Cardiac fibroblast (primary cell): ENCODE measurements at regions not wholly inside any gene's neighbourhood (a gene's known extent, or its start where the extent isn't known, plus 50 kb on each side); places are given as distances from the start of the nearest gene placed in this dataset.

Experiments
- DNase-seq, 2 donors: peaks; one replicate each; pipeline versions ENCODE4 v3.0.0 to v3.0.0-alpha.2; 2010; ENCODE audit warnings: low read depth in 2 of 2
- H3K4me3 ChIP-seq, 2 donors: replicated peaks in 1 of 2; 1 replicate in 1 of 2; 2 replicates in 1 of 2; pipeline ENCODE4 v1.5.1; 2011; ENCODE audit warnings: low read depth in 2 of 2, low read length in 2 of 2, mild to moderate bottlenecking in 2 of 2, moderate library complexity in 1 of 2
- TF ChIP-seq, protein P1 (sequence below): IDR thresholded peaks from one replicate; pipeline ENCODE4 v1.5.1; 2011; ENCODE audit warnings: low read depth, mild to moderate bottlenecking, low read length, inconsistent platforms

DNA sequence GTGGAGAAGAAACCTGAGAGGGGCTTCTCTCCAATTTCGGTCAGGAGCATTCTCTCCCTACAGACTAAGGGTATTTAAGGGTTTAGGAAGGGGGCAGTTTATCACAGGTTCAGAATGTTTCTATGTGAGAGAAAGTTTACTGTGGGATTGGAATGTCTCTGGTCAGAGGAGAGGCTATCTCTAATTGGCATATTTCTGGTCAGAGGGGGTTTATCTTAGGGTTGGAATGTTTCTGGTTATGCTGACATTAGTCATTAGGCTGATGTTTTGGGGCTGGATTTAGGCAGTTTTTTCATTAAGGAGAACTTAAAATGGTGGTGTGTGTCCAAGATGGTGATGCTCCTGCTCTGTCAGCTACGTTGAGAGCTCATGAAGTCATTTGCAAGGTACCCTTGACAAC lies 758.0 kb downstream of the TYW1 start:
- peak in 1 of 2 donors; percentile 81 for DNase-seq
- TF ChIP-seq, protein P1, sequence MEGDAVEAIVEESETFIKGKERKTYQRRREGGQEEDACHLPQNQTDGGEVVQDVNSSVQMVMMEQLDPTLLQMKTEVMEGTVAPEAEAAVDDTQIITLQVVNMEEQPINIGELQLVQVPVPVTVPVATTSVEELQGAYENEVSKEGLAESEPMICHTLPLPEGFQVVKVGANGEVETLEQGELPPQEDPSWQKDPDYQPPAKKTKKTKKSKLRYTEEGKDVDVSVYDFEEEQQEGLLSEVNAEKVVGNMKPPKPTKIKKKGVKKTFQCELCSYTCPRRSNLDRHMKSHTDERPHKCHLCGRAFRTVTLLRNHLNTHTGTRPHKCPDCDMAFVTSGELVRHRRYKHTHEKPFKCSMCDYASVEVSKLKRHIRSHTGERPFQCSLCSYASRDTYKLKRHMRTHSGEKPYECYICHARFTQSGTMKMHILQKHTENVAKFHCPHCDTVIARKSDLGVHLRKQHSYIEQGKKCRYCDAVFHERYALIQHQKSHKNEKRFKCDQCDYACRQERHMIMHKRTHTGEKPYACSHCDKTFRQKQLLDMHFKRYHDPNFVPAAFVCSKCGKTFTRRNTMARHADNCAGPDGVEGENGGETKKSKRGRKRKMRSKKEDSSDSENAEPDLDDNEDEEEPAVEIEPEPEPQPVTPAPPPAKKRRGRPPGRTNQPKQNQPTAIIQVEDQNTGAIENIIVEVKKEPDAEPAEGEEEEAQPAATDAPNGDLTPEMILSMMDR, result no peak
- H3K4me3 ChIP-seq, result no peak overlapping the region

DNA sequence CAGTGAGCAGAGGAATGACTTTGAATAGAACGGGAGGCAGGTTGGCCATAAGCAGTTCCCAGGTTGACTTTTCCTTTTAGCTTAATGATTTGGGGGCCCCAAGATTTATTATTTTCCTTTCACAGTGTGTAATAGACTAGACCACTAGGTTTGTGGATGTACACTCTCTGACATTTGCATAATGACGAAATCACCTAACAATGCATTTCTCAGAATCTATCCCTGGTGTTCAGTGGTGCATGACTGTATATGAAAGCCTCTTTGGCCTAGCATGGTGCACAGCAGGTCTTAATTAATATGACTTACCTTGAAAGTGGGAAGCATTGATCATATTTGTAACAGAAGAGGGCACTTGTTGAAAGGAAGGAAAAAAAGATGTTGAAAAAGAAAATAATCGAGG lies 761.9 kb downstream of the TYW1 start:
- DNase-seq, result no peak
- TF ChIP-seq, protein P1, result no peak

DNA sequence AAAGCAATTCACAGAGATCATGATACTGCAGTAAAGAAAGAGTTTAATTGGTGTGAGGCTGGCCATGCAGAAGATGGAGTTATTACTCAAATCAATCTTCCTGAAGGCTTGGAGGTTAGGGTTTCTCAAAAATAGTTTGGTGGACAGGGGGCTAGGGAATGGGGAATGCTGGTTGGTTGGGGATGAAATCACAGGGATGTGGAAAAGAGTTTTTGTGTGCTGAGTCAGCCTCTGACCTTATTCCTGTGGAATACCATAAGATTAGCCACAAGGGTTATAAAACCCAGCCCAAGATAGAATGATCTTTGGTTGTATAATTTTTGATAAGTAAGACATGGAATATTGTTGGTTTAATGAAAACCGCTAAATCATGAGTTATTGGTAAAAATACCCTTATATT lies 764.3 kb downstream of the TYW1 start:
- DNase-seq, result no peak
- H3K4me3 ChIP-seq, result no peak overlapping the region
- TF ChIP-seq, protein P1, result no peak

More for the DNA sequence above, 761.9 kb downstream of the TYW1 start:
- H3K4me3 ChIP-seq, result no peak overlapping the region

DNA sequence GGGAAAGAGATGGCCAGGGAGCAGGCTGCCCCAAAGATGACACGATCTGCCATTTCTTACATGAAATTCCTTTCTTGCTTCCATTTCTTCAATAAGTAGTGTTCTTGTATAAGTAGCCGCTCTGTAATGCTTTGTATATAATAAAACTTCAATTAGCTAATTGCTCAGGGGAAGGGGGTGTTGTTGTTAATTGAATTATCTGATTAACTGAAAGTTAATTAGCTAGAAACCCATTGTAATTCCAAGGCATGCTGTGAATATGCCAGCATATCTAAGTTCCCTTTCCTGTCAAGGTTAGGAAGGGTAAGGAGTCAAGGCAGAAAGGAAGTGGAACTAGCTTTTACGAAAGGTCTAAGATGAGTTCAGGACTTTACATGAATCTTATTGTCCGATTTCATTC lies 765.9 kb downstream of the TYW1 start:
- TF ChIP-seq, protein P1, result no peak
- H3K4me3 ChIP-seq, result no peak overlapping the region
- DNase-seq, result no peak

GRCh38 chr7:67764289-67764688 lies 767.7 kb downstream of the TYW1 start:
- DNase-seq, result no peak
- H3K4me3 ChIP-seq, result no peak overlapping the region
- TF ChIP-seq, protein P1, result no peak

- no peak for DNase-seq
- H3K4me3 ChIP-seq, result no peak overlapping the region
- TF ChIP-seq, protein P1, result no peak
Observed at GRCh38 chr7:67765481-67766175, 769.0 kb downstream of the TYW1 start.

- TF ChIP-seq, protein P1, result no peak
- no peak for DNase-seq
- no peak overlapping the region for H3K4me3 ChIP-seq
Observed at GRCh38 chr7:67766906-67767410, 770.3 kb downstream of the TYW1 start.
